ENCODE measurements at regions not wholly inside any gene's neighbourhood (a gene's known extent, or its start where the extent isn't known, plus 50 kb on each side); places are given as distances from the start of the nearest gene placed in this dataset.

GRCh38 chr11:29331451-29332010, 685.3 kb downstream of the KCNA4 start:
- Histone ChIP-seq H3K27me3 (ENCODE audit: insufficient read depth, poor library complexity, severe bottlenecking) (no peaks in the 10 kb centered on the region), H3K4me1 (ENCODE audit: insufficient read depth, poor library complexity, severe bottlenecking) (peaks cover 17% of the 10 kb centered on the region), H3K4me3 (ENCODE audit: severe bottlenecking) (no peak overlapping the region), H3K36me3 (ENCODE audit: low read depth) (no peaks in the 10 kb centered on the region), H3K27ac (ENCODE audit: poor library complexity, severe bottlenecking) (no peak overlapping the region), H3K9me3 (ENCODE audit: severe bottlenecking) (no peaks in the 10 kb centered on the region)
- TF ChIP-seq CTCF (IDR thresholded peaks at IDR 0.05; ENCODE audit: poor library complexity, severe bottlenecking) = no peak
- DNase-seq (ENCODE audit: low spot score) = no peak
- ATAC-seq (ENCODE audit: low read depth) = no peak

GRCh38 chr11:29328961-29329441, 687.8 kb downstream of the KCNA4 start:
- ATAC-seq (ENCODE audit: low read depth) (peak; percentile 99), DNase-seq (ENCODE audit: low spot score) (peak; percentile 23)

GRCh38 chr11:29327891-29328290, 688.9 kb downstream of the KCNA4 start:
- DNase-seq (ENCODE audit: low spot score) = no peak
- TF ChIP-seq CTCF (IDR thresholded peaks at IDR 0.05; ENCODE audit: poor library complexity, severe bottlenecking) = no peak
- H3K27ac ChIP-seq (ENCODE audit: poor library complexity, severe bottlenecking) = peak overlapping the region; percentile 56
- H3K4me3 ChIP-seq (ENCODE audit: severe bottlenecking) = no peak overlapping the region
- ATAC-seq (ENCODE audit: low read depth) = no peak
- H3K4me1 ChIP-seq (ENCODE audit: insufficient read depth, poor library complexity, severe bottlenecking) = peaks cover 17% of the 10 kb centered on the region
- no peaks in the 10 kb centered on the region for H3K27me3 ChIP-seq (ENCODE audit: insufficient read depth, poor library complexity, severe bottlenecking)
- H3K36me3 ChIP-seq (ENCODE audit: low read depth) = no peaks in the 10 kb centered on the region
- no peaks in the 10 kb centered on the region for H3K9me3 ChIP-seq (ENCODE audit: severe bottlenecking)

More at GRCh38 chr11:29328961-29329441, 687.8 kb downstream of the KCNA4 start:
- no peaks in the 10 kb centered on the region for H3K27me3 ChIP-seq (ENCODE audit: insufficient read depth, poor library complexity, severe bottlenecking)
- H3K9me3 ChIP-seq (ENCODE audit: severe bottlenecking) = no peaks in the 10 kb centered on the region
- peaks cover 17% of the 10 kb centered on the region for H3K4me1 ChIP-seq (ENCODE audit: insufficient read depth, poor library complexity, severe bottlenecking)
- TF ChIP-seq CTCF (IDR thresholded peaks at IDR 0.05; ENCODE audit: poor library complexity, severe bottlenecking) = peak; percentile 91
- H3K36me3 ChIP-seq (ENCODE audit: low read depth) = no peaks in the 10 kb centered on the region
- H3K4me3 ChIP-seq (ENCODE audit: severe bottlenecking) = no peak overlapping the region
- H3K27ac ChIP-seq (ENCODE audit: poor library complexity, severe bottlenecking) = peak overlapping the region; percentile 56

GRCh38 chr11:29326757-29327156, 690.1 kb downstream of the KCNA4 start:
- Histone ChIP-seq H3K27ac (ENCODE audit: poor library complexity, severe bottlenecking) (no peak overlapping the region), H3K36me3 (ENCODE audit: low read depth) (no peaks in the 10 kb centered on the region), H3K4me3 (ENCODE audit: severe bottlenecking) (no peak overlapping the region), H3K27me3 (ENCODE audit: insufficient read depth, poor library complexity, severe bottlenecking) (no peaks in the 10 kb centered on the region), H3K9me3 (ENCODE audit: severe bottlenecking) (no peaks in the 10 kb centered on the region), H3K4me1 (ENCODE audit: insufficient read depth, poor library complexity, severe bottlenecking) (peaks cover 21% of the 10 kb centered on the region)
- no peak for ATAC-seq (ENCODE audit: low read depth)
- no peak for TF ChIP-seq CTCF (IDR thresholded peaks at IDR 0.05; ENCODE audit: poor library complexity, severe bottlenecking)
- no peak for DNase-seq (ENCODE audit: low spot score)

GRCh38 chr11:29324328-29324727, 692.5 kb downstream of the KCNA4 start:
- no peak for TF ChIP-seq CTCF (IDR thresholded peaks at IDR 0.05; ENCODE audit: poor library complexity, severe bottlenecking)
- Histone ChIP-seq H3K27me3 (ENCODE audit: insufficient read depth, poor library complexity, severe bottlenecking) (no peaks in the 10 kb centered on the region), H3K27ac (ENCODE audit: poor library complexity, severe bottlenecking) (no peak overlapping the region), H3K9me3 (ENCODE audit: severe bottlenecking) (no peaks in the 10 kb centered on the region), H3K4me1 (ENCODE audit: insufficient read depth, poor library complexity, severe bottlenecking) (peaks cover 24% of the 10 kb centered on the region), H3K36me3 (ENCODE audit: low read depth) (no peaks in the 10 kb centered on the region), H3K4me3 (ENCODE audit: severe bottlenecking) (no peak overlapping the region)
- no peak for DNase-seq (ENCODE audit: low spot score)
- ATAC-seq (ENCODE audit: low read depth) = no peak

All from RWPE2 (cell line).